WTC11 (cell line): ENCODE measurements at regions not wholly inside any gene's neighbourhood (a gene's known extent, or its start where the extent isn't known, plus 50 kb on each side); places are given as distances from the start of the nearest gene placed in this dataset.

Source experiments
- ATAC-seq: fragments of 200-7000 bp; cut with Tn5 transposase; 2 replicates; pipeline ENCODE4 v1.10.0; 2021; ENCODE audit warnings: mild to moderate bottlenecking, moderate library complexity
- CTCF ChIA-PET: fragments of 300-600 bp; sonication (Branson Sonifier 250); formaldehyde crosslinking; loops from one replicate; lab custom pipeline; 2021; ENCODE audit warnings: antibody characterized with exemption; lab: Charles Lee
- POLR2A ChIA-PET: fragments of 350-600 bp; sonication (Branson Sonifier 250); formaldehyde crosslinking; loops from one replicate; lab custom pipeline; 2021; ENCODE audit warnings: antibody characterized with exemption; lab: Charles Lee
- DNase-seq: peaks from one replicate; pipeline ENCODE4 v3.0.0; 2021; ENCODE audit warnings: low spot score
- H3K27ac Mint-ChIP-seq: 2 replicates; pipeline ENCODE4 v1.8.0; 2021; ENCODE audit warnings: mixed read lengths
- H3K27me3 Mint-ChIP-seq: 2 replicates; pipeline ENCODE4 v1.8.0; 2021; ENCODE audit warnings: low read depth, mild to moderate bottlenecking, moderate library complexity, mixed read lengths
- H3K36me3 Mint-ChIP-seq: 2 replicates; pipeline ENCODE4 v1.8.0; 2021; ENCODE audit warnings: mixed read lengths
- H3K4me1 Mint-ChIP-seq: 2 replicates; pipeline ENCODE4 v1.8.0; 2022; ENCODE audit warnings: mixed read lengths
- H3K4me3 Mint-ChIP-seq: 2 replicates; pipeline ENCODE4 v1.8.0; 2021; ENCODE audit warnings: mild to moderate bottlenecking, moderate library complexity, mixed read lengths
- H3K9me3 Mint-ChIP-seq: 2 replicates; pipeline ENCODE4 v1.8.0; 2021; ENCODE audit warnings: mixed read lengths
- CREM ChIP-seq: sonication (generic); formaldehyde crosslinking; IDR thresholded peaks from 2 replicates; pipeline ENCODE4 v1.8.1; 2022; ENCODE audit warnings: mild to moderate bottlenecking, missing genetic modification reagents, moderate library complexity
- E2F4 ChIP-seq: sonication (generic); formaldehyde crosslinking; IDR thresholded peaks from 2 replicates; pipeline ENCODE4 v1.8.1; 2022; ENCODE audit warnings: low read depth, mild to moderate bottlenecking, moderate library complexity, missing genetic modification reagents, borderline replicate concordance
- E2F5 ChIP-seq: sonication (generic); formaldehyde crosslinking; IDR thresholded peaks from 2 replicates; pipeline ENCODE4 v1.8.1; 2022; ENCODE audit warnings: mild to moderate bottlenecking, moderate library complexity, missing genetic modification reagents
- FOXK1 ChIP-seq: sonication (generic); formaldehyde crosslinking; IDR thresholded peaks from 2 replicates; pipeline ENCODE4 v1.8.0; 2022; ENCODE audit warnings: mild to moderate bottlenecking, moderate library complexity, missing genetic modification reagents
- GRHL2 ChIP-seq: fragments of 250-450 bp; sonication (Bioruptor Pico); IDR thresholded peaks from 2 replicates; pipeline ENCODE4 v1.8.0; 2022; ENCODE audit warnings: mild to moderate bottlenecking, moderate library complexity; ENCODE audit not compliant: insufficient replicate concordance, severe bottlenecking
- JUN ChIP-seq: sonication (generic); formaldehyde crosslinking; IDR thresholded peaks from 2 replicates; pipeline ENCODE4 v1.8.0; 2023; ENCODE audit warnings: mild to moderate bottlenecking, missing genetic modification reagents
- KAT7 ChIP-seq: sonication (generic); formaldehyde crosslinking; IDR thresholded peaks from 2 replicates; pipeline ENCODE4 v1.8.1; 2023; ENCODE audit warnings: missing genetic modification reagents, mild to moderate bottlenecking, borderline replicate concordance
- MXD4 ChIP-seq: fragments of 250-450 bp; sonication (Bioruptor Pico); IDR thresholded peaks from 2 replicates; pipeline ENCODE4 v1.8.0; 2021; ENCODE audit warnings: mild to moderate bottlenecking, moderate library complexity, borderline replicate concordance
- MYBL2 ChIP-seq: sonication (generic); formaldehyde crosslinking; IDR thresholded peaks from 2 replicates; pipeline ENCODE4 v1.8.1; 2023; ENCODE audit warnings: mild to moderate bottlenecking, moderate library complexity, missing genetic modification reagents
- NFE2L1 ChIP-seq: sonication (generic); formaldehyde crosslinking; IDR thresholded peaks from 2 replicates; pipeline ENCODE4 v1.8.1; 2023; ENCODE audit warnings: missing genetic modification reagents
- NR1H2 ChIP-seq: sonication (generic); formaldehyde crosslinking; IDR thresholded peaks from 2 replicates; pipeline ENCODE4 v1.9.0; 2021; ENCODE audit warnings: mild to moderate bottlenecking, moderate library complexity, missing genetic modification reagents
- NR3C1 ChIP-seq: sonication (generic); formaldehyde crosslinking; conservative IDR thresholded peaks from 2 replicates; pipeline ENCODE4 v1.8.1; 2023; ENCODE audit warnings: low read depth, mild to moderate bottlenecking, missing genetic modification reagents
- OVOL2 ChIP-seq: fragments of 250-450 bp; sonication (Bioruptor Pico); IDR thresholded peaks from 2 replicates; pipeline ENCODE4 v1.9.0; 2021; ENCODE audit warnings: mild to moderate bottlenecking, borderline replicate concordance
- PRRX2 ChIP-seq: fragments of 250-450 bp; sonication (Bioruptor Pico); IDR thresholded peaks from 2 replicates; pipeline ENCODE4 v1.8.0; 2021; ENCODE audit warnings: mild to moderate bottlenecking
- RELA ChIP-seq: sonication (generic); formaldehyde crosslinking; IDR thresholded peaks from 2 replicates; pipeline ENCODE4 v1.8.1; 2022; ENCODE audit warnings: missing genetic modification reagents, mild to moderate bottlenecking, borderline replicate concordance
- USF1 ChIP-seq: sonication (generic); formaldehyde crosslinking; IDR thresholded peaks from 2 replicates; pipeline ENCODE4 v1.8.0; 2022; ENCODE audit warnings: mild to moderate bottlenecking, missing genetic modification reagents
- ZNF138 ChIP-seq: sonication (generic); formaldehyde crosslinking; conservative IDR thresholded peaks from 2 replicates; pipeline ENCODE4 v1.8.1; 2022; ENCODE audit warnings: mild to moderate bottlenecking, moderate library complexity, missing genetic modification reagents
- ZNF232 ChIP-seq: sonication (generic); formaldehyde crosslinking; IDR thresholded peaks from 2 replicates; pipeline ENCODE4 v1.8.0; 2022; ENCODE audit warnings: mild to moderate bottlenecking, missing genetic modification reagents
- ZNF281 ChIP-seq: sonication (generic); formaldehyde crosslinking; IDR thresholded peaks from 2 replicates; pipeline ENCODE4 v1.8.0; 2023; ENCODE audit warnings: mild to moderate bottlenecking, missing genetic modification reagents
- ZNF317 ChIP-seq: sonication (generic); formaldehyde crosslinking; IDR thresholded peaks from 2 replicates; pipeline ENCODE4 v1.8.1; 2023; ENCODE audit warnings: low read depth, mild to moderate bottlenecking, moderate library complexity, missing genetic modification reagents, borderline replicate concordance
- TF ChIP-seq, protein P1 (sequence below): sonication (generic); formaldehyde crosslinking; IDR thresholded peaks from 2 replicates; pipeline ENCODE4 v1.8.1; 2023; ENCODE audit warnings: mild to moderate bottlenecking, missing genetic modification reagents, borderline replicate concordance
- TF ChIP-seq, protein P2 (sequence below): sonication (generic); formaldehyde crosslinking; IDR thresholded peaks from 2 replicates; pipeline ENCODE4 v1.8.1; 2022; ENCODE audit warnings: low read depth, missing genetic modification reagents, borderline replicate concordance

DNA sequence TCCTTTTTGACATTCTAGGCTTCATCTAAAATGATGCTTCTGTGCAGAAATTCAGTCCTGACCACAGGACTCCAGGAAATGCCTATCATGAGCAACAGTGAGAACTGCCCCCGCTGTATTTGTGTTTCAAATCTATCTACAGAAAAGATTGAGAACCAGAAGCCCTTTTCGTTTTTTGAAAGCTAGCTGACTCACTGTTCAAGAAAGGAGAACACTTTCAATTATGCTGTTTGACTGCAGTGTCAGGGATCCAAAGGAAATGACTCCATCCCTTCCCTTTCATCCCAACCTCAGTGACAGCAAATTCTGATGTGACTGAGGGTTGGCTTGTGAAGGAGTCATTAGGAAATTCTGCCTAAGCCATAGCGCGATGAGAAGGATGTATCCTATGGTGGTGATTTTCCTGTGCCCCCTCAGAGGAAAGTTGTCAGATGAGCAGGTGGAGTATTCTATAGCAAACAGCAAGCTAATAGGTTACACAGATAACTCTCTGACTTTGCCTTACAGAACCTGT is 622.3 kb downstream of the TMEM114 start:
- peaks cover 15% of the 10 kb centered on the region for H3K27me3 Mint-ChIP-seq
- no peak overlapping the region for H3K27ac Mint-ChIP-seq

DNA sequence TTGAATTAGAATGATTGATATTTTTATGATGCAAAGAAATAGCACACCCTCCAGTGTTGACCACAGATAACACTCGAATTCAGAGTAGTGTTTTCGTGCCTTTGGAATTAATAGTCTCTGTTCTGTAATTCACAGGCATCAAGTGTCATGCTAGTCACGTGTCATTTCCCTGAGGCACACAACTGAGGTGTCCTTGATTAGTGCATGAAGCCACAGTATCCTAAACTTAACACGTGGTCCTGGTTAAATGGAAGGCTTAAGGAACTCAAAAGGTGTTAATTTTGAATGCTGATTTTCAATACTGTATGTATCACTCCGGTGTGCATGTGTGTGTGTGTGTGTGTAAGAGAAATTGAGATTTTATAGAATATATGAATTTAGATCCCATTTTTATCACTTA is 625.6 kb downstream of the TMEM114 start:
- Mint-ChIP-seq H3K4me1 (no peaks in the 10 kb centered on the region), H3K27ac (no peak overlapping the region), H3K9me3 (peaks cover 86% of the 10 kb centered on the region), H3K36me3 (peaks cover 77% of the 10 kb centered on the region), H3K27me3 (peaks cover 18% of the 10 kb centered on the region), H3K4me3 (no peak overlapping the region)
- DNase-seq (no peak), ATAC-seq (no peak)
- ChIA-PET CTCF (no interaction called here), POLR2A (no interaction called here)
- TF ChIP-seq RELA (CRISPR knock-in tag) (no peak), KAT7 (no peak), E2F5 (no peak), CREM (CRISPR knock-in tag) (no peak), FOXK1 (no peak), E2F4 (no peak), GRHL2 (no peak), ZNF232 (CRISPR knock-in tag) (no peak), NR1H2 (CRISPR knock-in tag) (no peak)
- TF ChIP-seq, protein P1, sequence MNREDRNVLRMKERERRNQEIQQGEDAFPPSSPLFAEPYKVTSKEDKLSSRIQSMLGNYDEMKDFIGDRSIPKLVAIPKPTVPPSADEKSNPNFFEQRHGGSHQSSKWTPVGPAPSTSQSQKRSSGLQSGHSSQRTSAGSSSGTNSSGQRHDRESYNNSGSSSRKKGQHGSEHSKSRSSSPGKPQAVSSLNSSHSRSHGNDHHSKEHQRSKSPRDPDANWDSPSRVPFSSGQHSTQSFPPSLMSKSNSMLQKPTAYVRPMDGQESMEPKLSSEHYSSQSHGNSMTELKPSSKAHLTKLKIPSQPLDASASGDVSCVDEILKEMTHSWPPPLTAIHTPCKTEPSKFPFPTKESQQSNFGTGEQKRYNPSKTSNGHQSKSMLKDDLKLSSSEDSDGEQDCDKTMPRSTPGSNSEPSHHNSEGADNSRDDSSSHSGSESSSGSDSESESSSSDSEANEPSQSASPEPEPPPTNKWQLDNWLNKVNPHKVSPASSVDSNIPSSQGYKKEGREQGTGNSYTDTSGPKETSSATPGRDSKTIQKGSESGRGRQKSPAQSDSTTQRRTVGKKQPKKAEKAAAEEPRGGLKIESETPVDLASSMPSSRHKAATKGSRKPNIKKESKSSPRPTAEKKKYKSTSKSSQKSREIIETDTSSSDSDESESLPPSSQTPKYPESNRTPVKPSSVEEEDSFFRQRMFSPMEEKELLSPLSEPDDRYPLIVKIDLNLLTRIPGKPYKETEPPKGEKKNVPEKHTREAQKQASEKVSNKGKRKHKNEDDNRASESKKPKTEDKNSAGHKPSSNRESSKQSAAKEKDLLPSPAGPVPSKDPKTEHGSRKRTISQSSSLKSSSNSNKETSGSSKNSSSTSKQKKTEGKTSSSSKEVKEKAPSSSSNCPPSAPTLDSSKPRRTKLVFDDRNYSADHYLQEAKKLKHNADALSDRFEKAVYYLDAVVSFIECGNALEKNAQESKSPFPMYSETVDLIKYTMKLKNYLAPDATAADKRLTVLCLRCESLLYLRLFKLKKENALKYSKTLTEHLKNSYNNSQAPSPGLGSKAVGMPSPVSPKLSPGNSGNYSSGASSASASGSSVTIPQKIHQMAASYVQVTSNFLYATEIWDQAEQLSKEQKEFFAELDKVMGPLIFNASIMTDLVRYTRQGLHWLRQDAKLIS = no peak

More for the DNA sequence above, 622.3 kb downstream of the TMEM114 start:
- Mint-ChIP-seq H3K4me3 (no peak overlapping the region), H3K4me1 (no peaks in the 10 kb centered on the region), H3K9me3 (peaks cover 86% of the 10 kb centered on the region), H3K36me3 (peaks cover 75% of the 10 kb centered on the region)
- ChIA-PET POLR2A (no interaction called here), CTCF (no interaction called here)
- ATAC-seq = no peak
- TF ChIP-seq ZNF317 (CRISPR knock-in tag) = no peak
- TF ChIP-seq, protein P2, sequence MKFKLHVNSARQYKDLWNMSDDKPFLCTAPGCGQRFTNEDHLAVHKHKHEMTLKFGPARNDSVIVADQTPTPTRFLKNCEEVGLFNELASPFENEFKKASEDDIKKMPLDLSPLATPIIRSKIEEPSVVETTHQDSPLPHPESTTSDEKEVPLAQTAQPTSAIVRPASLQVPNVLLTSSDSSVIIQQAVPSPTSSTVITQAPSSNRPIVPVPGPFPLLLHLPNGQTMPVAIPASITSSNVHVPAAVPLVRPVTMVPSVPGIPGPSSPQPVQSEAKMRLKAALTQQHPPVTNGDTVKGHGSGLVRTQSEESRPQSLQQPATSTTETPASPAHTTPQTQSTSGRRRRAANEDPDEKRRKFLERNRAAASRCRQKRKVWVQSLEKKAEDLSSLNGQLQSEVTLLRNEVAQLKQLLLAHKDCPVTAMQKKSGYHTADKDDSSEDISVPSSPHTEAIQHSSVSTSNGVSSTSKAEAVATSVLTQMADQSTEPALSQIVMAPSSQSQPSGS (CRISPR knock-in tag) = no peak
- TF ChIP-seq RELA (CRISPR knock-in tag) = no peak
- TF ChIP-seq MYBL2 (CRISPR knock-in tag) = no peak
- no peak for TF ChIP-seq PRRX2 (CRISPR knock-in tag)
- no peak for TF ChIP-seq ZNF138 (CRISPR knock-in tag)
- no peak for TF ChIP-seq USF1
- TF ChIP-seq MXD4 (CRISPR knock-in tag) = no peak
- TF ChIP-seq ZNF281 (CRISPR knock-in tag) = no peak
- TF ChIP-seq JUN (CRISPR knock-in tag) = no peak
- no peak for TF ChIP-seq KAT7
- no peak for TF ChIP-seq NFE2L1 (CRISPR knock-in tag)
- TF ChIP-seq NR3C1 (CRISPR knock-in tag) = no peak
- TF ChIP-seq E2F5 = no peak
- TF ChIP-seq OVOL2 (CRISPR knock-in tag) = no peak
- DNase-seq = no peak
